H9 (cell line): ENCODE measurements at regions not wholly inside any gene's neighbourhood (a gene's known extent, or its start where the extent isn't known, plus 50 kb on each side); places are given as distances from the start of the nearest gene placed in this dataset.

ENCODE experiments used
- DNase-seq: peaks from one replicate; pipeline ENCODE4 v3.0.0-alpha.2; 2017
- H2AFZ ChIP-seq: one replicate; pipeline ENCODE4 v1.6.1; 2013; ENCODE audit warnings: mild to moderate bottlenecking, low read length, control low read depth, moderate library complexity
- H2AK5ac ChIP-seq: 2 replicates; pipeline ENCODE4 v1.6.1; 2013; ENCODE audit warnings: low read length, control low read depth, mixed read lengths; ENCODE audit not compliant: insufficient read length
- H2BK120ac ChIP-seq: one replicate; pipeline ENCODE4 v1.6.1; 2013; ENCODE audit warnings: low read depth, mild to moderate bottlenecking, low read length, control low read depth, inconsistent platforms; ENCODE audit not compliant: poor library complexity, severe bottlenecking
- H2BK12ac ChIP-seq: 2 replicates; pipeline ENCODE4 v1.6.1; 2013; ENCODE audit warnings: low read length, control low read depth, mixed read lengths, low read depth; ENCODE audit not compliant: insufficient read length
- H2BK15ac ChIP-seq: 2 replicates; pipeline ENCODE4 v1.6.1; 2013; ENCODE audit warnings: low read depth, low read length, control low read depth
- H2BK20ac ChIP-seq: one replicate; pipeline ENCODE4 v1.6.1; 2013; ENCODE audit warnings: low read depth, mild to moderate bottlenecking, low read length, control low read depth, inconsistent platforms; ENCODE audit not compliant: poor library complexity, severe bottlenecking
- H2BK5ac ChIP-seq: 2 replicates; pipeline ENCODE4 v1.6.1; 2013; ENCODE audit warnings: low read length, control low read depth, mixed read lengths; ENCODE audit not compliant: insufficient read length
- H3K14ac ChIP-seq: 2 replicates; pipeline ENCODE4 v1.6.1; 2013; ENCODE audit warnings: low read length, control low read depth; ENCODE audit not compliant: insufficient read depth
- H3K18ac ChIP-seq: 2 replicates; pipeline ENCODE4 v1.6.1; 2013; ENCODE audit warnings: low read depth, mild to moderate bottlenecking, mixed read lengths, low read length, control low read depth; ENCODE audit not compliant: insufficient read length
- H3K23ac ChIP-seq: 2 replicates; pipeline ENCODE4 v1.6.1; 2013; ENCODE audit warnings: low read length, control low read depth, mixed read lengths, low read depth; ENCODE audit not compliant: insufficient read length
- H3K23me2 ChIP-seq: 2 replicates; pipeline ENCODE4 v1.6.1; 2013; ENCODE audit warnings: low read depth, mild to moderate bottlenecking, mixed read lengths, low read length, control low read depth; ENCODE audit not compliant: insufficient read length, poor library complexity, severe bottlenecking
- H3K27ac ChIP-seq: 2 replicates; pipeline ENCODE4 v1.5.1; 2013; ENCODE audit warnings: low read length, control low read depth, mixed read lengths, low read depth; ENCODE audit not compliant: insufficient read length
- H3K27me3 ChIP-seq: 2 replicates; pipeline ENCODE4 v1.6.1; 2013; ENCODE audit warnings: low read length, control low read depth, inconsistent platforms; ENCODE audit not compliant: insufficient read depth
- H3K4ac ChIP-seq: 2 replicates; pipeline ENCODE4 v1.6.1; 2013; ENCODE audit warnings: low read depth, mild to moderate bottlenecking, control low read depth, inconsistent platforms, low read length, moderate library complexity
- H3K4me1 ChIP-seq: 2 replicates; pipeline ENCODE4 v1.6.1; 2013; ENCODE audit warnings: low read length, control low read depth, inconsistent platforms; ENCODE audit not compliant: insufficient read depth
- H3K4me2 ChIP-seq: 2 replicates; pipeline ENCODE4 v1.6.1; 2013; ENCODE audit warnings: low read length, control low read depth, mixed read lengths; ENCODE audit not compliant: insufficient read length, insufficient read depth
- H3K56ac ChIP-seq: 2 replicates; pipeline ENCODE4 v1.6.1; 2013; ENCODE audit warnings: low read depth, mild to moderate bottlenecking, mixed read lengths, low read length, control low read depth; ENCODE audit not compliant: insufficient read length
- H3K79me1 ChIP-seq: 2 replicates; pipeline ENCODE4 v1.6.1; 2013; ENCODE audit warnings: low read depth, mild to moderate bottlenecking, moderate library complexity, low read length, control low read depth, inconsistent platforms; ENCODE audit not compliant: insufficient read depth, poor library complexity, severe bottlenecking
- H3K79me2 ChIP-seq: 2 replicates; pipeline ENCODE4 v1.6.1; 2013; ENCODE audit warnings: low read length, control low read depth, inconsistent platforms; ENCODE audit not compliant: insufficient read depth
- H3K9ac ChIP-seq: 2 replicates; pipeline ENCODE4 v1.6.1; 2013; ENCODE audit warnings: low read length, control low read depth, mixed read lengths; ENCODE audit not compliant: insufficient read length; ENCODE audit errors: extremely low read depth
- H3K9me3 ChIP-seq: one replicate; pipeline ENCODE4 v1.6.1; 2013; ENCODE audit warnings: low read depth, low read length, inconsistent platforms; ENCODE audit not compliant: control insufficient read depth
- H3T11ph ChIP-seq: one replicate; pipeline ENCODE4 v1.6.1; 2013; ENCODE audit warnings: mild to moderate bottlenecking, low read length, control low read depth, inconsistent platforms
- H4K20me1 ChIP-seq: one replicate; pipeline ENCODE4 v1.6.1; 2013; ENCODE audit not compliant: control insufficient read depth, insufficient read length, insufficient read depth
- H4K5ac ChIP-seq: 2 replicates; pipeline ENCODE4 v1.6.1; 2013; ENCODE audit warnings: low read depth, mild to moderate bottlenecking, mixed read lengths, low read length, control low read depth; ENCODE audit not compliant: insufficient read length
- H4K8ac ChIP-seq: replicated peaks from 2 replicates; pipeline ENCODE4 v1.6.1; 2013; ENCODE audit warnings: low read length, control low read depth, mixed read lengths, low read depth; ENCODE audit not compliant: insufficient read length
- H4K91ac ChIP-seq: 2 replicates; pipeline ENCODE4 v1.6.1; 2013; ENCODE audit warnings: low read depth, mild to moderate bottlenecking, moderate library complexity, mixed read lengths, low read length, control low read depth; ENCODE audit not compliant: insufficient read length
- H3K27ac Mint-ChIP-seq, 3 experiments: 2 replicates in 2 of 3; 3 replicates in 1 of 3; pipeline ENCODE4 v1.8.0; 2020 to 2021; ENCODE audit warnings: mixed read lengths in 3 of 3, mild to moderate bottlenecking in 1 of 3, moderate library complexity in 1 of 3
- H3K27me3 Mint-ChIP-seq: 2 replicates; pipeline ENCODE4 v1.8.0; 2021; ENCODE audit warnings: low read depth, mild to moderate bottlenecking, moderate library complexity, mixed read lengths
- H3K36me3 Mint-ChIP-seq, 3 experiments: 2 replicates in 2 of 3; 3 replicates in 1 of 3; pipeline ENCODE4 v1.8.0; 2020 to 2021; ENCODE audit warnings: low read depth in 3 of 3, mixed read lengths in 3 of 3; ENCODE audit not compliant: insufficient read depth in 1 of 3
- H3K4me1 Mint-ChIP-seq, 2 experiments: 2 replicates each; pipeline ENCODE4 v1.8.0; 2020; ENCODE audit warnings: mixed read lengths in 2 of 2
- H3K4me3 Mint-ChIP-seq, 2 experiments: 2 replicates in 1 of 2; 3 replicates in 1 of 2; pipeline ENCODE4 v1.8.0; 2020 to 2021; ENCODE audit warnings: mild to moderate bottlenecking in 2 of 2, mixed read lengths in 2 of 2, moderate library complexity in 1 of 2
- H3K9me3 Mint-ChIP-seq, 2 experiments: 2 replicates in 1 of 2; 3 replicates in 1 of 2; pipeline ENCODE4 v1.8.0; 2020; ENCODE audit warnings: mild to moderate bottlenecking in 2 of 2, mixed read lengths in 2 of 2, moderate library complexity in 1 of 2
- WGBS: extraction: QIAGEN DNeasy Blood & Tissue Kit; methylation state at CpG from one replicate; pipeline ENCODE4 v1.1.7; 2013; ENCODE audit warnings: missing lambda C conversion rate, low lambda C conversion rate, mixed read lengths; ENCODE audit not compliant: insufficient read length; ENCODE audit errors: extremely low coverage; 5-methylcytosine and 5-hydroxymethylcytosine counted together
- TF ChIP-seq, protein P1 (sequence below): fragments of 200-600 bp; sonication (generic); conservative IDR thresholded peaks from 3 replicates; pipeline ENCODE4 v1.8.0; 2021; ENCODE audit warnings: antibody characterized with exemption, mild to moderate bottlenecking

DNA sequence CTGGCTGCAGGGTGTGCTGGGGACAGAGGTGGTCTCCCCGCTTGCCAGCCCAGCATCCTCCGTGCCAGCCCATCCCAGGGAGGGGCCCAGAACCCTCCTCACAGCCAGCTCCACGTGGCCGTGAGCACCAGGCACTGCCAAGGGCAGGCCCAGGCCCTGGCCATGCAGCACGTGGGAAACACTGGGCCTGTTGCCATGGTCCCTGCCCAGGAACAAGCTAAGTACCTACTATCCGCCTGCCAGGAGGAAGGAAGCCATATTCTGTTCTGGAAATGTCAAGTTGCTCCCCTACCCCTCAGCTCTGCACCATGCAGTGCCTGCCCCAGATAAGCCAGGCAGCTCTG is 250.6 kb downstream of the CYP26B1 start:
- no CpG with 5 or more reads among the region's 6 CpGs for WGBS
- H3K4me1 Mint-ChIP-seq, result peaks cover 2 to 3% of the 10 kb centered on the region in 2 experiments; a peak in 2 of 4 replicates

More for the DNA sequence above, 250.6 kb downstream of the CYP26B1 start:
- Histone ChIP-seq H2BK120ac (no peak overlapping the region), H3K14ac (no peak overlapping the region; the same call in 1 of the 2 replicates), H3K4me1 (no peaks in the 10 kb centered on the region), H3K79me1 (no peaks in the 10 kb centered on the region), H3K27ac (no peak overlapping the region), H4K91ac (no peak overlapping the region), H3K27me3 (no peaks in the 10 kb centered on the region), H3K4ac (no peak overlapping the region), H4K8ac (no peak overlapping the region), H3K18ac (no peak overlapping the region), H4K5ac (no peak overlapping the region), H3K56ac (no peak overlapping the region), H2AK5ac (no peak overlapping the region), H3K9ac (no peak overlapping the region), H3K23me2 (no peaks in the 10 kb centered on the region), H2BK5ac (no peak overlapping the region), H2BK20ac (no peak overlapping the region), H2BK12ac (no peak overlapping the region), H3K23ac (no peak overlapping the region), H2BK15ac (no peak overlapping the region), H4K20me1 (no peaks in the 10 kb centered on the region), H2AFZ (no peak overlapping the region), H3K9me3 (no peaks in the 10 kb centered on the region), H3T11ph (no peak overlapping the region), H3K4me2 (no peak overlapping the region), H3K79me2 (no peaks in the 10 kb centered on the region)
- no peaks in the 10 kb centered on the region; a peak in 1 of 5 replicates for H3K9me3 Mint-ChIP-seq
- no peak overlapping the region for H3K4me3 Mint-ChIP-seq
- peaks cover 16% of the 10 kb centered on the region for H3K27me3 Mint-ChIP-seq
- TF ChIP-seq, protein P1, sequence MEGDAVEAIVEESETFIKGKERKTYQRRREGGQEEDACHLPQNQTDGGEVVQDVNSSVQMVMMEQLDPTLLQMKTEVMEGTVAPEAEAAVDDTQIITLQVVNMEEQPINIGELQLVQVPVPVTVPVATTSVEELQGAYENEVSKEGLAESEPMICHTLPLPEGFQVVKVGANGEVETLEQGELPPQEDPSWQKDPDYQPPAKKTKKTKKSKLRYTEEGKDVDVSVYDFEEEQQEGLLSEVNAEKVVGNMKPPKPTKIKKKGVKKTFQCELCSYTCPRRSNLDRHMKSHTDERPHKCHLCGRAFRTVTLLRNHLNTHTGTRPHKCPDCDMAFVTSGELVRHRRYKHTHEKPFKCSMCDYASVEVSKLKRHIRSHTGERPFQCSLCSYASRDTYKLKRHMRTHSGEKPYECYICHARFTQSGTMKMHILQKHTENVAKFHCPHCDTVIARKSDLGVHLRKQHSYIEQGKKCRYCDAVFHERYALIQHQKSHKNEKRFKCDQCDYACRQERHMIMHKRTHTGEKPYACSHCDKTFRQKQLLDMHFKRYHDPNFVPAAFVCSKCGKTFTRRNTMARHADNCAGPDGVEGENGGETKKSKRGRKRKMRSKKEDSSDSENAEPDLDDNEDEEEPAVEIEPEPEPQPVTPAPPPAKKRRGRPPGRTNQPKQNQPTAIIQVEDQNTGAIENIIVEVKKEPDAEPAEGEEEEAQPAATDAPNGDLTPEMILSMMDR, result no peak
- H3K36me3 Mint-ChIP-seq, result no peaks in the 10 kb centered on the region; a peak in 1 of 7 replicates
- no peak overlapping the region for H3K27ac Mint-ChIP-seq
- DNase-seq, result no peak
